Loucy (cell line): ENCODE measurements at regions not wholly inside any gene's neighbourhood (a gene's known extent, or its start where the extent isn't known, plus 50 kb on each side); places are given as distances from the start of the nearest gene placed in this dataset.

Experiments used
- EZH2phosphoT487 ChIP-seq: fragments of 200-600 bp; IDR thresholded peaks from 2 replicates; pipeline ENCODE4 v1.6.1; 2018; ENCODE audit warnings: antibody characterized with exemption, mild to moderate bottlenecking, moderate library complexity, borderline replicate concordance
- TF ChIP-seq, protein P1 (sequence below): fragments of 200-600 bp; sonication (generic); conservative IDR thresholded peaks from 2 replicates; pipeline ENCODE4 v1.5.1; 2014; ENCODE audit warnings: mild to moderate bottlenecking, antibody characterized with exemption, low read length

DNA sequence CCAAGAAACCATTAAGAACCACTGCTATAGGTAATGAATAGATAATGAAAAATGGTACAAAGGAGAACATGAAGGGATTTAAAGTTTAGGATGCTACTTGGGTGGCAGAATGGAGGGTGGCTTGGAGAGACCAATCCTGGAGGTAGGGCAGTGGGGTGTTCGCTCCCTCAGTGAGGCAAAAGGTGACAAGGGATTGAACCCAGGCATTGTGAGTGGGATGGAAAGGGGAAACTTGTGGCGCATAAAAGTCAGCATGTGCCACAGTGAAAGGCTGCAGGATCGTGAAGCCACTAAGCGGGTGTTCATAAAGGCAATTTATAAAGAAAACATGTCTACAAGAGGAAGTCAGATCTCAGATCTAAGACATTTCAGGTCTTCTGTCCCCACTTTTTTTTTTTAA, 76.7 kb upstream of the SLC38A2 start:
- TF ChIP-seq, protein P1, sequence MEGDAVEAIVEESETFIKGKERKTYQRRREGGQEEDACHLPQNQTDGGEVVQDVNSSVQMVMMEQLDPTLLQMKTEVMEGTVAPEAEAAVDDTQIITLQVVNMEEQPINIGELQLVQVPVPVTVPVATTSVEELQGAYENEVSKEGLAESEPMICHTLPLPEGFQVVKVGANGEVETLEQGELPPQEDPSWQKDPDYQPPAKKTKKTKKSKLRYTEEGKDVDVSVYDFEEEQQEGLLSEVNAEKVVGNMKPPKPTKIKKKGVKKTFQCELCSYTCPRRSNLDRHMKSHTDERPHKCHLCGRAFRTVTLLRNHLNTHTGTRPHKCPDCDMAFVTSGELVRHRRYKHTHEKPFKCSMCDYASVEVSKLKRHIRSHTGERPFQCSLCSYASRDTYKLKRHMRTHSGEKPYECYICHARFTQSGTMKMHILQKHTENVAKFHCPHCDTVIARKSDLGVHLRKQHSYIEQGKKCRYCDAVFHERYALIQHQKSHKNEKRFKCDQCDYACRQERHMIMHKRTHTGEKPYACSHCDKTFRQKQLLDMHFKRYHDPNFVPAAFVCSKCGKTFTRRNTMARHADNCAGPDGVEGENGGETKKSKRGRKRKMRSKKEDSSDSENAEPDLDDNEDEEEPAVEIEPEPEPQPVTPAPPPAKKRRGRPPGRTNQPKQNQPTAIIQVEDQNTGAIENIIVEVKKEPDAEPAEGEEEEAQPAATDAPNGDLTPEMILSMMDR = no peak
- no peak for TF ChIP-seq EZH2phosphoT487
